ENCODE measurements at regions not wholly inside any gene's neighbourhood (a gene's known extent, or its start where the extent isn't known, plus 50 kb on each side); places are given as distances from the start of the nearest gene placed in this dataset.

DNA sequence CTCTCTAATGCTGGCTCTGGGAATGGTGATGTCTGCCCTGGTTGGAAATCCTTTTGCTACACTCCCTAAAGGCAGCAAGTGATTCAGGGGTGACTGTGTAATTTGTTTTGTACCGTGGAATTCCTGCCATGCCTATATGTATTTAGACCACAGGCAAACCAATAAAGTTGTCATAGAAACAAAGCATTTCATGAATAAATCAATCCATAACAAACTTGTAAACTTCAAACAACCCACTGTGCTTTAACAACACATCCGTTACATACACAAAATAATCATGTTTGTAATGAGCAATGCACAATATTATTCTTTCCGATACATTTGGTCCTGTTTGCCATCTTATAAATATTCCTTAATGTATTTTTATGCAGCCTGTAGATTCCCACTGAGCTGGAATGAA is 330.3 kb upstream of the SNX7 start:
- no peak for DNase-seq (ENCODE audit: insufficient read length, low spot score)
- FAIRE-seq, result no peak
- TF ChIP-seq, protein P1, sequence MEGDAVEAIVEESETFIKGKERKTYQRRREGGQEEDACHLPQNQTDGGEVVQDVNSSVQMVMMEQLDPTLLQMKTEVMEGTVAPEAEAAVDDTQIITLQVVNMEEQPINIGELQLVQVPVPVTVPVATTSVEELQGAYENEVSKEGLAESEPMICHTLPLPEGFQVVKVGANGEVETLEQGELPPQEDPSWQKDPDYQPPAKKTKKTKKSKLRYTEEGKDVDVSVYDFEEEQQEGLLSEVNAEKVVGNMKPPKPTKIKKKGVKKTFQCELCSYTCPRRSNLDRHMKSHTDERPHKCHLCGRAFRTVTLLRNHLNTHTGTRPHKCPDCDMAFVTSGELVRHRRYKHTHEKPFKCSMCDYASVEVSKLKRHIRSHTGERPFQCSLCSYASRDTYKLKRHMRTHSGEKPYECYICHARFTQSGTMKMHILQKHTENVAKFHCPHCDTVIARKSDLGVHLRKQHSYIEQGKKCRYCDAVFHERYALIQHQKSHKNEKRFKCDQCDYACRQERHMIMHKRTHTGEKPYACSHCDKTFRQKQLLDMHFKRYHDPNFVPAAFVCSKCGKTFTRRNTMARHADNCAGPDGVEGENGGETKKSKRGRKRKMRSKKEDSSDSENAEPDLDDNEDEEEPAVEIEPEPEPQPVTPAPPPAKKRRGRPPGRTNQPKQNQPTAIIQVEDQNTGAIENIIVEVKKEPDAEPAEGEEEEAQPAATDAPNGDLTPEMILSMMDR (IDR thresholded peaks at IDR 0.05; ENCODE audit: insufficient read depth, missing control alignments), result no peak

DNA sequence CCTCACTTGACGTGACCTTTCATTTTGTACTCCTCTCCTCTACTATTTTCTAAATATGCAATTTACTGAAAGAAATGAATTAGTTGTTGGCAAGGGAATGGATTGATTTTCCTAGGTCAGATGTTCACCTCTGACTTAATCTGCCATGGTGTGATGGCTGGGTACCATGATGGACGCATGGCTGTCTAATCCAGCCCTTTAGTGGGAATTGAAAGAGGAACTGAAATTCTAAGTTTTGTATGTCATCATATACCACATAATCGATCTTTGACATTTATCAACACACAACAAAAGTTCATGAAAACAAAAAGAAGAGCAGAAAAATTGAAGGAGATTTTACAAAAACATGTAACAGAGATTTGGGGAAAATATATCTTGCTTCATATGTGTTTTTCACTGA is 331.3 kb upstream of the SNX7 start:
- FAIRE-seq (no peak), DNase-seq (ENCODE audit: insufficient read length, low spot score) (no peak)
- TF ChIP-seq, protein P1 (IDR thresholded peaks at IDR 0.05; ENCODE audit: insufficient read depth, missing control alignments), result no peak

DNA sequence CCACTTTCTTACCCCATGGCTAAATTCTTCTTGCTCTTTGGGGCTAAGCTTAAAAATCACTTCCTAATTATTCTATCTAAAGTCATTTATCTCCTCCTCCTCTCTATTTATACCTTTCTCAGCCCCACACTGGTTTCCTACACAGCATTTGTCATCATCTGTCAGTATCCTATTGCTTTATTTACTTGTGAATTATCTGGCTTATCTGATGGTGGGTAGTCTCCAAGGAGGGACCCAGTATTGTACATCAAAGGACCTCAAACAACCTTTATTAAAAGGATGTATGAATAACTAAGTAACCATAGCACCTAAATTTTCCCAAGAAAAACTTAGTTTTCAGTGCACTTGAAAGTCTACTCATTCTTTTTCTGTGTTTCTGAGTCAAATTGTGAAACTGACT is 332.7 kb upstream of the SNX7 start:
- TF ChIP-seq, protein P1 (IDR thresholded peaks at IDR 0.05; ENCODE audit: insufficient read depth, missing control alignments), result no peak
- no peak for FAIRE-seq

DNA sequence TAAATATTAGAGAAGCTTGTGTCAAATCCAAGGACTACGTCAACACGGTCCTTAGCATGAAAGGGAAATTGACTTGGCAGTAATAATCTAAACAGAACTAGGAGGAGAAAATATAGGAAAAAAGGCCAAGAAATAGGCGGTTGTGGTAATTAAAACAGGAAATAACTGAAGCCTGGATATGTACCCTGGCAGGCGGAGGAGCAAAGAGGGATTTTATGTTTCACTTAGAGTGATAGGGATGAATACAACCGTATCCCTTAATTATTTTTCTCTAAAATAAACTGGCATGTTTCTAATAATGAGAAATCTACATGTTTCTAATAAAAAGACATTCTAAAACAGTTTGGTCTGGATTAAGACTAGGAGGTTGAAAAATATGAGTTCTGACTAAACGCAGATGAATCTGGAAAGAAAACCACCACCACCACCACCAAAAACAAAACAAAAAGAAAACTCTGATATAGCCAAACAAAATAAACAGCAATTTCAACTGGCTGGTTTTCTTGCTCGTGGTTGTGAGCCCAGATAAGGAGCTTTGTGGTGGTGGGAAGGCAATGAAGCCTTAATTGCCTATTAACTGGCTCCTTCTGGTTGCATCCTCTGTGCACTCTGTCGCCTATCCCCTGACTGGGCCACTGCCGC is 334.2 kb upstream of the SNX7 start:
- DNase-seq (ENCODE audit: insufficient read length, low spot score) (no peak), FAIRE-seq (no peak)

More for the DNA sequence above, 332.7 kb upstream of the SNX7 start:
- no peak for DNase-seq (ENCODE audit: insufficient read length, low spot score)

DNA sequence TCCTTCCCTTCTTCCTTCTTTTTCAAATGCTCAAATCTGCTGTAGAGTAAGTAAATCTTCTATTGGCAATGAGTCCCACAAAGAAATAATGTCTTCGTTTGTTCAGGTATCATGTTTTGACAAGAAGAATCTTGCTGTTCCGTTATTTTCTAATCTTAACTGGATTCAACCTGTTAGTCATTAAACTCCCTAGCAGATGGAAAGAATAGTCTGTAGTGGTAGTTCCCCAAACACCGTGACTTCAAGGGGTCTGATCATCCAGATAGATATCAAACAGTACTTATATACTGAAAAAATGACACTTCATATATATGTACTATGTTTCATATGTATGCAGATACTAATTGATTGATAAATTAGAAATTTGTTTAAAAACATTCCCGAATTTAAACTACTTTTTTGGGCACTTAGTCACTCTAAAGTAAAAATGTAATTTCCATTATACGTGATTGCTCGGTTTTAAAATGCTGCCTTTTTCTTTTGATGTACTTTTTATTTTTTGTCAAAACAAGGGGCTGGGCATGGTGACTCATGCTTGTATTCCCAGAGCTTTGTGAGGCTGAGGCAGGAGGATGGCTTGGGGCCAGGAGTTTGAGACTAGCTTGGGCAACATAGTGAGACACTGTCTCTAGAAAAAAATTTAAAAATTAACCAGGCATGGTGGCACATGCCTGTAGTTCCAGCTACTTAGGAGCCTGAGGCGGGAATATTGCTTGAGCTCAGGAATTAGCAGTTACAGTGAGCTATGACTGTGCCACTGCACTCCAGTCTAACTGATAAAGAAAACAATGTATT is 335.7 kb upstream of the SNX7 start:
- TF ChIP-seq, protein P1 (IDR thresholded peaks at IDR 0.05; ENCODE audit: insufficient read depth, missing control alignments), result no peak
- FAIRE-seq (no peak), DNase-seq (ENCODE audit: insufficient read length, low spot score) (no peak)

More for the DNA sequence above, 334.2 kb upstream of the SNX7 start:
- TF ChIP-seq, protein P1 (IDR thresholded peaks at IDR 0.05; ENCODE audit: insufficient read depth, missing control alignments), result no peak

DNA sequence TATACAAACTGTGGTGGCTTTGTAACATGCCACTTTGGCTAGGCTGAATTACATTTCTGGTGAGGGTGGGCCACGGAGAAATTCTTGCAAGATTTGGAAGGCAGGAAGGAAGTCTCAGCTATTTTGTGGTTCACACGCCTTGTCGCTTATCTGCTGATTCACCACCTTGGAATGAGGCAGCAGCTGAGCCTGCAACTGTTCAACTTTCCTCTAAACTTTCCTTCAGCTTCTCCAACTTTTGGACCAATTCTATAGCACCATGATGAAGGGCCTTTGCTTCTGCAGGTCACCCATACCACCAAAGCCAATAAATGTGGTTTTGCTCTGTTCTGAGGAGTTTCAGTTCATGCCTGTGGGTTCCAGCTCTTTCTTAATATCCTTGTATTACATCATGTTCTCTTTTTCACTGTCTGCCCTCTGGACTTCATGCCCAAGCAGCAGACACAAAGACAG is 337.6 kb upstream of the SNX7 start:
- DNase-seq (ENCODE audit: insufficient read length, low spot score), result no peak

More for the DNA sequence above, 337.6 kb upstream of the SNX7 start:
- no peak for FAIRE-seq
- TF ChIP-seq, protein P1 (IDR thresholded peaks at IDR 0.05; ENCODE audit: insufficient read depth, missing control alignments), result no peak
